PC-9 (cell line): ENCODE measurements at regions not wholly inside any gene's neighbourhood (a gene's known extent, or its start where the extent isn't known, plus 50 kb on each side); places are given as distances from the start of the nearest gene placed in this dataset.

ENCODE experiments used
- BruUV-seq: library from RNA; stranded (reverse); fragments of 400-500 nt; replicated peaks from 2 replicates; lab custom pipeline; 2021; lab: Mats Ljungman, UMichigan
- CTCF ChIA-PET: fragments of 300-600 bp; sonication (Branson Sonifier 250); formaldehyde crosslinking; loops from one replicate; lab custom pipeline; 2022; ENCODE audit warnings: antibody characterized with exemption; lab: Charles Lee
- POLR2A ChIA-PET: fragments of 300-600 bp; sonication (Branson Sonifier 250); formaldehyde crosslinking; loops from one replicate; lab custom pipeline; 2022; ENCODE audit warnings: antibody characterized with exemption; ENCODE audit not compliant: unreplicated experiment; lab: Charles Lee
- DNase-seq, 2 experiments: peaks; one replicate each; pipeline versions ENCODE4 v3.0.0 to v3.0.0-alpha.2; 2015 to 2022; ENCODE audit warnings: mixed read lengths in 1 of 2
- H2AFZ ChIP-seq: fragments of 200-600 bp; sonication (generic); 2 replicates; pipeline ENCODE4 v1.8.1; 2017; ENCODE audit warnings: antibody characterized with exemption
- H3F3A ChIP-seq: fragments of 200-600 bp; sonication (generic); 2 replicates; pipeline ENCODE4 v1.8.1; 2017; ENCODE audit warnings: antibody characterized with exemption, mild to moderate bottlenecking, low read depth; ENCODE audit not compliant: insufficient read depth
- H3K27ac ChIP-seq: fragments of 200-600 bp; sonication (generic); 2 replicates; pipeline ENCODE4 v1.6.1; 2016; ENCODE audit warnings: mixed run types
- H3K27me3 ChIP-seq: fragments of 200-600 bp; sonication (generic); 2 replicates; pipeline ENCODE4 v1.6.1; 2016; ENCODE audit warnings: low read depth, mixed run types; ENCODE audit not compliant: insufficient read depth
- H3K36me3 ChIP-seq: fragments of 200-600 bp; sonication (generic); 2 replicates; pipeline ENCODE4 v1.6.1; 2016; ENCODE audit warnings: low read depth, mixed run types
- H3K4me1 ChIP-seq: fragments of 200-600 bp; sonication (generic); replicated peaks from 2 replicates; pipeline ENCODE4 v1.6.1; 2016; ENCODE audit warnings: mixed run types; ENCODE audit not compliant: insufficient read depth
- H3K4me2 ChIP-seq: fragments of 200-600 bp; sonication (generic); 2 replicates; pipeline ENCODE4 v1.6.1; 2017; ENCODE audit warnings: mixed run types
- H3K4me3 ChIP-seq: fragments of 200-600 bp; sonication (generic); 2 replicates; pipeline ENCODE4 v1.6.1; 2016; ENCODE audit warnings: mixed run types
- H3K79me2 ChIP-seq: fragments of 200-600 bp; sonication (generic); 2 replicates; pipeline ENCODE4 v1.6.1; 2017; ENCODE audit warnings: low read depth, mixed run types
- H3K9me2 ChIP-seq: fragments of 200-600 bp; sonication (generic); 2 replicates; pipeline ENCODE4 v1.8.1; 2017; ENCODE audit warnings: mild to moderate bottlenecking; ENCODE audit not compliant: insufficient read depth
- H3K9me3 ChIP-seq: fragments of 200-600 bp; sonication (generic); 2 replicates; pipeline ENCODE4 v1.8.1; 2016; ENCODE audit warnings: low read depth; ENCODE audit not compliant: insufficient read depth
- H4K20me1 ChIP-seq: fragments of 200-600 bp; sonication (generic); 2 replicates; pipeline ENCODE4 v1.8.1; 2017; ENCODE audit not compliant: insufficient read depth
- EZH2 ChIP-seq: fragments of 200-600 bp; sonication (generic); IDR thresholded peaks from 2 replicates; pipeline ENCODE4 v1.8.0; 2017; ENCODE audit warnings: antibody characterized with exemption, low read depth
- intact Hi-C: fragments of 100-400 bp; cut with micrococcal nuclease; formaldehyde crosslinking; loops from one replicate; pipeline ENCODE4 v1.10.0; 2022; ENCODE audit not compliant: unreplicated experiment
- TF ChIP-seq, protein P1 (sequence below): fragments of 200-600 bp; sonication (generic); conservative IDR thresholded peaks from 2 replicates; pipeline ENCODE4 v1.6.1; 2017; ENCODE audit warnings: mixed run types, antibody characterized with exemption, mild to moderate bottlenecking, moderate library complexity

DNA sequence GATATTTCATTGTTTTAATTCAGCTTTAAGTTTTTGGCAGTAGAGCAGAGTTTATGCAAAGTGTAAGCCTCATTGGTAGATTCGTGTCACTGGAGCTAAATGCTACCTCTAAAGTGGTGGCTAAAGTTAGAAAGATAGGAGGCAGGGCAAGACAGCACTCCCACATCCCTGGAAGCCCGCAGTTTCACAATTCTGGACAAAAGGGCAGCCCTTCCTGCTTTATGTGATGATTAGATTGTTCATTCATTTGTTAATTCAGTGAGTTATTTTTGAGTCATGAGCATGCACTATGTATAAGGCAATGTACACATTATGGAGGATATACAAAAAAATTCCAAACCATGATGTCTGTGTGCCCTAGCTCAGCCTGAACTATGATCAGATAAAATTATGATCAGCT is 52.1 kb upstream of the EIF3M start:
- Histone ChIP-seq H3K9me3 (no peaks in the 10 kb centered on the region), H3K27me3 (no peaks in the 10 kb centered on the region), H4K20me1 (no peaks in the 10 kb centered on the region), H3K36me3 (no peaks in the 10 kb centered on the region), H3F3A (no peaks in the 10 kb centered on the region), H2AFZ (peak overlapping the region; percentile 25; the same call in 1 of the 2 replicates), H3K9me2 (no peaks in the 10 kb centered on the region), H3K4me1 (peaks cover 7% of the 10 kb centered on the region; the same call in 1 of the 2 replicates), H3K27ac (no peak overlapping the region), H3K4me2 (peak overlapping the region; percentile 24), H3K79me2 (no peaks in the 10 kb centered on the region), H3K4me3 (no peak overlapping the region)
- intact Hi-C loops: no loop called here
- ChIA-PET POLR2A (no interaction called here), CTCF (interaction anchor here (0.6 kb wide), 1 partner anchor 424 kb away, joined by 3 read pairs; no protein-coding TSS in a partner anchor)
- TF ChIP-seq, protein P1, sequence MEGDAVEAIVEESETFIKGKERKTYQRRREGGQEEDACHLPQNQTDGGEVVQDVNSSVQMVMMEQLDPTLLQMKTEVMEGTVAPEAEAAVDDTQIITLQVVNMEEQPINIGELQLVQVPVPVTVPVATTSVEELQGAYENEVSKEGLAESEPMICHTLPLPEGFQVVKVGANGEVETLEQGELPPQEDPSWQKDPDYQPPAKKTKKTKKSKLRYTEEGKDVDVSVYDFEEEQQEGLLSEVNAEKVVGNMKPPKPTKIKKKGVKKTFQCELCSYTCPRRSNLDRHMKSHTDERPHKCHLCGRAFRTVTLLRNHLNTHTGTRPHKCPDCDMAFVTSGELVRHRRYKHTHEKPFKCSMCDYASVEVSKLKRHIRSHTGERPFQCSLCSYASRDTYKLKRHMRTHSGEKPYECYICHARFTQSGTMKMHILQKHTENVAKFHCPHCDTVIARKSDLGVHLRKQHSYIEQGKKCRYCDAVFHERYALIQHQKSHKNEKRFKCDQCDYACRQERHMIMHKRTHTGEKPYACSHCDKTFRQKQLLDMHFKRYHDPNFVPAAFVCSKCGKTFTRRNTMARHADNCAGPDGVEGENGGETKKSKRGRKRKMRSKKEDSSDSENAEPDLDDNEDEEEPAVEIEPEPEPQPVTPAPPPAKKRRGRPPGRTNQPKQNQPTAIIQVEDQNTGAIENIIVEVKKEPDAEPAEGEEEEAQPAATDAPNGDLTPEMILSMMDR: no peak
- no peak for TF ChIP-seq EZH2
- BruUV-seq: no TSS peak
- DNase-seq: peak in 1 of 2 experiments; percentile 48

DNA sequence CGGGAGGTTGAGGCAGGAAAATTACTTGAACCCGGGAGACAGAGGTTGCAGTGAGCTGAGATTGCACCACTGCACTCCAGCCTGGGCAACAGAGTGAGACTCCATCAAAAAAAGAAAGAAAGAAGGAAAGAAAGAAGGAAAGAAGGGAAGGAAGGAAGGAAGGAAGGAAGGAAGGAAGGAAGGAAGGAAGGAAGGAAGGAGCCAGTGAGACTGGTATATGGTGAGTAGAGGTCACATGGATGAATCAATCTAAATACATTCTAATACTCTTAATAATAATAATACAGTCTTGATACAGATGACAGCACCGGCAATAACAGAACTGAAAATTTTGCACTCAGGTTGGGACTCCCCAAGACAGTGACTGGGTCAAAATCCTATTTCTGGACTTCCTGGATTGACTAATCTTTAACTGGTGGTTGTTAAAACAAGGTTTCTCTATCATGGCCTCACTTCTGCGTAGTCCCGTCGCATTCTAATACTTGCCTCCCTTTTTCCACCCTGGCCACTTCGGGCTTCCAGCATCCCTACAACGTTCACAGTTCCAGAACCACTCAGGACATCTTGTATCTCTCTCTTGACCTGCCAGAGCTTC is 53.5 kb upstream of the EIF3M start:
- DNase-seq: no peak
- Histone ChIP-seq H3F3A (no peaks in the 10 kb centered on the region), H3K9me3 (no peaks in the 10 kb centered on the region), H3K79me2 (no peaks in the 10 kb centered on the region), H3K9me2 (no peaks in the 10 kb centered on the region), H2AFZ (no peak overlapping the region), H4K20me1 (no peaks in the 10 kb centered on the region), H3K27ac (no peak overlapping the region), H3K4me1 (peaks cover 7% of the 10 kb centered on the region; the same call in 1 of the 2 replicates), H3K4me3 (no peak overlapping the region), H3K27me3 (no peaks in the 10 kb centered on the region), H3K36me3 (no peaks in the 10 kb centered on the region), H3K4me2 (no peak overlapping the region)
- CTCF ChIA-PET: no interaction called here
- POLR2A ChIA-PET: no interaction called here
- intact Hi-C loops: no loop called here
- TF ChIP-seq EZH2: no peak
- TF ChIP-seq, protein P1: no peak
- BruUV-seq: no TSS peak

DNA sequence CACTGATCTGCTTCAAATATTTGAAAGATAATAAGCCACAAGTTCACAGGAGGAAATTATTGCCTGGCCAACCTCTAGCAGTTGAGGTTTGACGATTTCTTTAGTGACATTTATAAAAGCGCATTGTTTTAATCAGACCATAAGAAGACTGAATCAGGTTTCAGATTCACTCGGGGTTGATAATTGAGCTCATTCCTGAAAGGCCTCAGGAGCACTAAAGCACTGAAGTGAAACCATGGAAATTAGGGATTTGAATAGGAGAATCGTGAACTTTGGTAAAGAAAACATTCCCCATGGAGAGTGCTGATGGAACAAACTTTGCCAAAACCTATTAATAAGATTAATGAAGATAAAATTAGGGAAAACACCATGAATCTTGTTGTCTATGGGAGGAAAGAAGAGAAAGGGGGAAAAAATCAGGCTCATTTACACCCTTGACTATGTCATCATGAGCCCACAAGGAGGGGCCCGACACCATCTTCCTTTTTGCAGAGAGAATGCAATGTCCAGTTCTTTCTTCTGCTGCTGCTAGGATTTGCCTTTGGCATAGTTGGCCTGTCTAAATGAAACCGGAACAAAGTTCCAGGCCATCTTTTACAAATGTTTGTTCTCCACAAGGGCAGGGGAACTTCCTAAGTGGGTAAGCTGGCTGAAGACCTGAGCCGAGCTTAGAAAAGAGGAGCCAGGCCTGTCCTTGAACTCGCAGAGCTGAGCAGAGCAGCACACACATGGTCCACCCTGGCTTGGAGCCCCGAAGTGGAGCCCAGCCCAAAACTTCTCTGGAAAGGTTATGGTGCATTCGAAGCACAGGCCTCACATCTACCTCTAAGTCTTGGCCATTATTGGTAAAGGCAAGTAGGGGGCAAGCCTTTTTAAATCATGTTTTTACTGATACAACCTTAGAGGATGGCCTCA is 56.1 kb upstream of the EIF3M start:
- no peak overlapping the region for H3K4me3 ChIP-seq

More for the DNA sequence above, 56.1 kb upstream of the EIF3M start:
- ChIA-PET CTCF (no interaction called here), POLR2A (no interaction called here)
- no peaks in the 10 kb centered on the region for H4K20me1 ChIP-seq
- H2AFZ ChIP-seq: no peak overlapping the region
- H3K4me1 ChIP-seq: peaks cover 7% of the 10 kb centered on the region; the same call in 1 of the 2 replicates
- BruUV-seq: no TSS peak
- no peak overlapping the region for H3K4me2 ChIP-seq
- TF ChIP-seq, protein P1: no peak
- no peak for TF ChIP-seq EZH2
- H3K9me3 ChIP-seq: no peaks in the 10 kb centered on the region
- H3K36me3 ChIP-seq: no peaks in the 10 kb centered on the region
- H3K79me2 ChIP-seq: no peaks in the 10 kb centered on the region
- no peaks in the 10 kb centered on the region for H3K9me2 ChIP-seq
- DNase-seq: no peak
- no peaks in the 10 kb centered on the region for H3F3A ChIP-seq
- intact Hi-C loops: no loop called here
- H3K27ac ChIP-seq: no peak overlapping the region
- no peaks in the 10 kb centered on the region for H3K27me3 ChIP-seq
